Suppressor macrophage (primary cell): ENCODE measurements at regions not wholly inside any gene's neighbourhood (a gene's known extent, or its start where the extent isn't known, plus 50 kb on each side); places are given as distances from the start of the nearest gene placed in this dataset.
"Not testable (repeated sequence)": the region's sequence is repeated elsewhere in the genome, so short reads cannot be mapped to it uniquely, and the experiment has no call there.

Experiments used
- DNase-seq, 4 experiments: peaks; one replicate each; pipeline ENCODE4 v3.0.0-alpha.2; 2020 to 2022

DNA sequence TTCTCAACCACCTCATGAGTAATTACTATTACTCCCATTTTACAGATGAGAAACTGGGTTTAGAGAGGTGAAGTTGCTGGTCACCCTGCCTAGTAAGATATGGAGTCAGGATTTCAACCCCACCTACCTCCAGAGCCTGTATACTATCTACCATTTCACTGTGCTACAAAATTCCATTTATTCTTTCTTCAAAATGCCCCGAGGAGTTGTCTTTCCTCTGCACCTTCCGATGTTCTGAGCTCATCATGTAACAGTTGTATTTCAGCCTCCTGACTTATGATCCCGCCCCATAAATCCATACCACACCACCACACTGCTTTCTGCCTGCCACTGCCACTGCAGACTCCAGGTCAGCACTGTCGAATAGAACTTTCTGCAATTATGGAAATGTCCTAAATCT, 71.3 kb upstream of the SLC25A36 start:
- DNase-seq, result no peak

- no peak for DNase-seq
Observed at GRCh38 chr3:140871022-140871421, 70.6 kb upstream of the SLC25A36 start.

DNA sequence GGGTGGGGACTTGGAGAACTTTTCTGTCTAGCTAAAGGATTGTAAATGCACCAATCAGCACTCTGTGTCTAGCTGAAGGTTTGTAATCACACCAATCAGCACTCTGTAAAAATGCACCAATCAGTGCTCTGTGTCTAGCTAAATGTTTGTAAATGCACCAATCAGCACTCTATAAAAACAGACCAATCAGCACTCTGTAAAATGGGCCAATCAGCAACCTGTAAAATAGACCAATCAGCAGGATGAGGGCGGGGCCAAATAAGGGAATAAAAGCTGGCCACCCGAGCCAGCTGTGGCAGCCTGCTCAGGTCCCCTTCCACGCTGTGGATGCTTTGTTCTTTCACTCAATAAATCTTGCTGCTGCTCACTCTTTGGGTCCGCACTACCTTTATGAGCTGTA, 69.5 kb upstream of the SLC25A36 start:
- DNase-seq, result not testable (repeated sequence)

- no peak for DNase-seq
Observed at GRCh38 chr3:140883428-140884040, 58.1 kb upstream of the SLC25A36 start.

GRCh38 chr3:140885697-140886096, 55.9 kb upstream of the SLC25A36 start:
- not testable (repeated sequence) for DNase-seq
